SK-N-MC (cell line): ENCODE measurements at regions not wholly inside any gene's neighbourhood (a gene's known extent, or its start where the extent isn't known, plus 50 kb on each side); places are given as distances from the start of the nearest gene placed in this dataset.

Experiments
- EZH2 ChIP-seq: fragments of 200-600 bp; sonication (generic); IDR thresholded peaks from one replicate; pipeline ENCODE4 v1.6.1; 2017; ENCODE audit warnings: antibody characterized with exemption
- POLR2AphosphoS5 ChIP-seq: IDR thresholded peaks from 2 replicates; pipeline ENCODE4 v1.6.1; 2012; ENCODE audit warnings: mild to moderate bottlenecking, low read depth, low read length, borderline replicate concordance

DNA sequence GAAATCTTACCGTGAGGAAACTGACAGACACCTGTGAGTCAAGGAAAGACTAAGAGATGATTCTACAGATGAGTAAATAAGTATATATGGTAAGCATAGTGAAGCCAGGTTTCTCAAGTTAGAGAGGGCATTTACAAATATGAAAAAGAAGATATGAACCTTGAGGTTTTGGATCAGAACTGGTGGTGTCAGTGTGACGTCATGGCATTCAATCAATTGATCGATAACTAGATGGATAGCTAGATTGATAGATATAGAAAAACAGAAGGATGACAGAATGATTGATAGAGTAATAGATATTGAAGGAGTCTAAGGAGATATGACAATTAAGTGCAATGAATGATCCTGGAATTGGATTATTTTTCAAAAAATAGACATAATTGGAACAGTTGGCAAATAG lies 350.2 kb upstream of the MC4R start:
- TF ChIP-seq POLR2AphosphoS5 (no peak), EZH2 (no peak)
